ENCODE measurements at regions not wholly inside any gene's neighbourhood (a gene's known extent, or its start where the extent isn't known, plus 50 kb on each side); places are given as distances from the start of the nearest gene placed in this dataset.
"Not testable (repeated sequence)": the region's sequence is repeated elsewhere in the genome, so short reads cannot be mapped to it uniquely, and the experiment has no call there.

GRCh38 chr2:8432706-8433336, 249.0 kb upstream of the ID2 start:
- DNase-seq (ENCODE audit: low spot score): no peak

- no peak for DNase-seq (ENCODE audit: low spot score)
Measured at GRCh38 chr2:8433390-8433789, 248.5 kb upstream of the ID2 start.

- DNase-seq (ENCODE audit: low spot score): no peak
Measured at GRCh38 chr2:8435608-8436007, 246.2 kb upstream of the ID2 start.

GRCh38 chr2:8436585-8436984, 245.3 kb upstream of the ID2 start:
- DNase-seq (ENCODE audit: low spot score): no peak

GRCh38 chr2:8437228-8437948, 244.5 kb upstream of the ID2 start:
- no peak for DNase-seq (ENCODE audit: low spot score)

- DNase-seq (ENCODE audit: low spot score): no peak
Measured at GRCh38 chr2:8437949-8438400, 243.9 kb upstream of the ID2 start.

- DNase-seq (ENCODE audit: low spot score): no peak
Measured at GRCh38 chr2:8438476-8438875, 243.4 kb upstream of the ID2 start.

GRCh38 chr2:8438996-8439395, 242.9 kb upstream of the ID2 start:
- no peak for DNase-seq (ENCODE audit: low spot score)

- no peak for DNase-seq (ENCODE audit: low spot score)
Measured at GRCh38 chr2:8440029-8440778, 241.7 kb upstream of the ID2 start.

- DNase-seq (ENCODE audit: low spot score): no peak
Measured at GRCh38 chr2:8441371-8441770, 240.5 kb upstream of the ID2 start.

GRCh38 chr2:8441986-8442385, 239.9 kb upstream of the ID2 start:
- DNase-seq (ENCODE audit: low spot score): no peak

GRCh38 chr2:8442833-8443486, 238.9 kb upstream of the ID2 start:
- DNase-seq (ENCODE audit: low spot score): no peak

GRCh38 chr2:8445580-8445979, 236.3 kb upstream of the ID2 start:
- no peak for DNase-seq (ENCODE audit: low spot score)

- not testable (repeated sequence) for DNase-seq (ENCODE audit: low spot score)
Measured at GRCh38 chr2:8446751-8447150, 235.1 kb upstream of the ID2 start.

- no peak for DNase-seq (ENCODE audit: low spot score)
Measured at GRCh38 chr2:8447610-8448221, 234.1 kb upstream of the ID2 start.

- no peak for DNase-seq (ENCODE audit: low spot score)
Measured at GRCh38 chr2:8448824-8449556, 232.9 kb upstream of the ID2 start.

GRCh38 chr2:8451273-8451672, 230.6 kb upstream of the ID2 start:
- DNase-seq (ENCODE audit: low spot score): no peak

GRCh38 chr2:8452296-8452695, 229.6 kb upstream of the ID2 start:
- no peak for DNase-seq (ENCODE audit: low spot score)

GRCh38 chr2:8452979-8453903, 228.6 kb upstream of the ID2 start:
- DNase-seq (ENCODE audit: low spot score): peak; percentile 29

- peak; percentile 60 for DNase-seq (ENCODE audit: low spot score)
Measured at GRCh38 chr2:8453904-8454302, 228.0 kb upstream of the ID2 start.
